CD14-positive monocyte (primary cell): ENCODE measurements at regions not wholly inside any gene's neighbourhood (a gene's known extent, or its start where the extent isn't known, plus 50 kb on each side); places are given as distances from the start of the nearest gene placed in this dataset.

ENCODE experiments used
- DNase-seq, 3 donors: peaks; one replicate each; pipeline ENCODE4 v3.0.0-alpha.2; 2011 to 2022
- H2AFZ ChIP-seq: 2 replicates; pipeline ENCODE4 v1.6.0; 2012; ENCODE audit warnings: mild to moderate bottlenecking, low read depth, low read length, inconsistent platforms; ENCODE audit not compliant: insufficient read depth, poor library complexity, severe bottlenecking
- H3K27ac ChIP-seq, 2 donors: 1 replicate in 1 of 2; 2 replicates in 1 of 2; pipeline ENCODE4 v1.5.1; 2012 to 2013; ENCODE audit warnings: low read length in 2 of 2, control low read depth in 1 of 2, inconsistent platforms in 1 of 2, low read depth in 1 of 2, mild to moderate bottlenecking in 1 of 2
- H3K27me3 ChIP-seq, 2 donors: one replicate each; pipeline versions ENCODE4 v1.6.0 to v1.6.1; 2011 to 2013; ENCODE audit warnings: low read length in 2 of 2; ENCODE audit not compliant: control insufficient read depth in 2 of 2, insufficient read depth in 2 of 2
- H3K36me3 ChIP-seq, 2 donors: replicated peaks in 1 of 2; 1 replicate in 1 of 2; 2 replicates in 1 of 2; pipeline versions ENCODE4 v1.5.1 to v1.6.1; 2012 to 2013; ENCODE audit warnings: low read length in 2 of 2, control low read depth in 1 of 2, inconsistent platforms in 1 of 2, mild to moderate bottlenecking in 1 of 2; ENCODE audit not compliant: insufficient read depth in 2 of 2, control insufficient read depth in 1 of 2
- H3K4me1 ChIP-seq, 2 donors: 1 replicate in 1 of 2; 2 replicates in 1 of 2; pipeline versions ENCODE4 v1.5.1 to v1.6.1; 2012 to 2013; ENCODE audit warnings: low read length in 2 of 2, control low read depth in 1 of 2, inconsistent platforms in 1 of 2, mild to moderate bottlenecking in 1 of 2, moderate library complexity in 1 of 2; ENCODE audit not compliant: insufficient read depth in 2 of 2, control insufficient read depth in 1 of 2
- H3K4me2 ChIP-seq: replicated peaks from 2 replicates; pipeline ENCODE3; 2012; ENCODE audit warnings: low read length, moderate library complexity, mild to moderate bottlenecking; ENCODE audit not compliant: poor library complexity, severe bottlenecking; ENCODE audit errors: extremely low read depth
- H3K4me3 ChIP-seq, 3 experiments: fragments of 200-600 bp in 1 of 3; sonication (generic) in 1 of 3; replicated peaks in 1 of 3; 1 replicate in 2 of 3; 2 replicates in 1 of 3; pipeline ENCODE4 v1.5.1; 2011 to 2013; ENCODE audit warnings: low read length in 3 of 3, mild to moderate bottlenecking in 3 of 3, control low read depth in 2 of 3, low read depth in 2 of 3, inconsistent platforms in 1 of 3, moderate library complexity in 1 of 3
- H3K79me2 ChIP-seq: 2 replicates; pipeline ENCODE4 v1.6.0; 2012; ENCODE audit warnings: mild to moderate bottlenecking, control low read depth, inconsistent platforms, low read length, moderate library complexity; ENCODE audit not compliant: insufficient read depth
- H3K9ac ChIP-seq: 2 replicates; pipeline ENCODE4 v1.6.0; 2017; ENCODE audit warnings: low read length, mild to moderate bottlenecking; ENCODE audit not compliant: insufficient read depth, poor library complexity, severe bottlenecking
- H3K9me3 ChIP-seq, 2 donors: replicated peaks in 1 of 2; 1 replicate in 1 of 2; 2 replicates in 1 of 2; pipeline versions ENCODE4 v1.5.1 to v1.6.1; 2012 to 2013; ENCODE audit warnings: low read length in 2 of 2, control low read depth in 1 of 2; ENCODE audit not compliant: control insufficient read depth in 1 of 2, insufficient read depth in 1 of 2
- H4K20me1 ChIP-seq: 2 replicates; pipeline ENCODE4 v1.6.0; 2012; ENCODE audit warnings: mild to moderate bottlenecking, low read length, control low read depth, moderate library complexity; ENCODE audit not compliant: insufficient read depth
- H3K27ac Mint-ChIP-seq, 7 donors: one replicate each; pipeline ENCODE4 v1.8.0; 2020; ENCODE audit warnings: mild to moderate bottlenecking in 7 of 7, mixed read lengths in 7 of 7, moderate library complexity in 6 of 7, inconsistent platforms in 2 of 7
- H3K27me3 Mint-ChIP-seq, 3 donors: one replicate each; pipeline ENCODE4 v1.8.0; 2021 to 2022; ENCODE audit warnings: low read depth in 3 of 3, mild to moderate bottlenecking in 3 of 3, mixed read lengths in 3 of 3, moderate library complexity in 3 of 3, inconsistent platforms in 1 of 3
- H3K36me3 Mint-ChIP-seq, 2 donors: one replicate each; pipeline ENCODE4 v1.8.0; 2020; ENCODE audit warnings: mixed read lengths in 2 of 2, inconsistent platforms in 1 of 2, mild to moderate bottlenecking in 1 of 2
- H3K4me1 Mint-ChIP-seq: one replicate; pipeline ENCODE4 v1.8.0; 2020; ENCODE audit warnings: mild to moderate bottlenecking, mixed read lengths
- H3K4me3 Mint-ChIP-seq, 2 donors: one replicate each; pipeline ENCODE4 v1.8.0; 2020; ENCODE audit warnings: mild to moderate bottlenecking in 2 of 2, mixed read lengths in 2 of 2, moderate library complexity in 1 of 2
- H3K9me3 Mint-ChIP-seq, 7 donors: one replicate each; pipeline ENCODE4 v1.8.0; 2020 to 2022; ENCODE audit warnings: mixed read lengths in 7 of 7, mild to moderate bottlenecking in 6 of 7, moderate library complexity in 6 of 7, inconsistent platforms in 2 of 7
- WGBS: methylation state at CpG from one replicate; pipeline ENCODE4 v1.1.5; 2013; ENCODE audit warnings: missing lambda C conversion rate; ENCODE audit not compliant: insufficient coverage; 5-methylcytosine and 5-hydroxymethylcytosine counted together
- intact Hi-C, 2 donors: fragments of 100-400 bp; cut with micrococcal nuclease; formaldehyde crosslinking; loops; one replicate each; pipeline versions ENCODE4 v1.15.0 to v1.15.1; 2023
- TF ChIP-seq, protein P1 (sequence below): fragments of 200-600 bp; IDR thresholded peaks from one replicate; pipeline ENCODE4 v1.8.0; 2022; ENCODE audit warnings: antibody characterized with exemption, mild to moderate bottlenecking

DNA sequence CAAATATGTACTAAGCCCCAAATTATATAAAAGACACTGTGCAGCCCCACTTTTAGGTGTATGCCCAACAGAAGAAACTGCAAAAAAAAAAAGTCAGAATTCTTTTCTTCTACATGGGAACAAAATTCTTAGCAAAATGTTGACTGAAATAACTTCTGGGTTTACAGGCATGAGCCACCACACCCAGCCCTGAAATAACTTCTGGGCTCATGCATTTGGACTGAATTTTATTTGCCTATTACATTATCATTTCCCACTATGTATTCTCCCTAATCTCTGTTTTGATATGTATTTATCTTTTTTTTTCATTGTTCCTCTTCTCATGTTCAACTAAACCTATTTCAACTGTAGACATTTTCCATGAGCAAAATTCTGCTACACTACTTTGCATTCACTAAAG, 169.2 kb downstream of the GRIN2B start:
- Mint-ChIP-seq H3K27me3 (peaks cover 2 to 7% (median 5%) of the 10 kb centered on the region in 3 donors), H3K4me3 (no peak overlapping the region), H3K27ac (no peak overlapping the region), H3K9me3 (peaks cover 0 to 3% (median 0%) of the 10 kb centered on the region in 7 donors), H3K36me3 (no peaks in the 10 kb centered on the region), H3K4me1 (no peaks in the 10 kb centered on the region)
- no peak overlapping the region for H3K27ac ChIP-seq
- no peaks in the 10 kb centered on the region for H3K4me1 ChIP-seq
- H2AFZ ChIP-seq: no peak overlapping the region
- H3K79me2 ChIP-seq: no peaks in the 10 kb centered on the region
- H3K4me2 ChIP-seq: no peak overlapping the region
- no peaks in the 10 kb centered on the region for H3K27me3 ChIP-seq
- no peaks in the 10 kb centered on the region for H3K36me3 ChIP-seq
- no peak for DNase-seq
- TF ChIP-seq, protein P1, sequence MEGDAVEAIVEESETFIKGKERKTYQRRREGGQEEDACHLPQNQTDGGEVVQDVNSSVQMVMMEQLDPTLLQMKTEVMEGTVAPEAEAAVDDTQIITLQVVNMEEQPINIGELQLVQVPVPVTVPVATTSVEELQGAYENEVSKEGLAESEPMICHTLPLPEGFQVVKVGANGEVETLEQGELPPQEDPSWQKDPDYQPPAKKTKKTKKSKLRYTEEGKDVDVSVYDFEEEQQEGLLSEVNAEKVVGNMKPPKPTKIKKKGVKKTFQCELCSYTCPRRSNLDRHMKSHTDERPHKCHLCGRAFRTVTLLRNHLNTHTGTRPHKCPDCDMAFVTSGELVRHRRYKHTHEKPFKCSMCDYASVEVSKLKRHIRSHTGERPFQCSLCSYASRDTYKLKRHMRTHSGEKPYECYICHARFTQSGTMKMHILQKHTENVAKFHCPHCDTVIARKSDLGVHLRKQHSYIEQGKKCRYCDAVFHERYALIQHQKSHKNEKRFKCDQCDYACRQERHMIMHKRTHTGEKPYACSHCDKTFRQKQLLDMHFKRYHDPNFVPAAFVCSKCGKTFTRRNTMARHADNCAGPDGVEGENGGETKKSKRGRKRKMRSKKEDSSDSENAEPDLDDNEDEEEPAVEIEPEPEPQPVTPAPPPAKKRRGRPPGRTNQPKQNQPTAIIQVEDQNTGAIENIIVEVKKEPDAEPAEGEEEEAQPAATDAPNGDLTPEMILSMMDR: no peak
- no peaks in the 10 kb centered on the region for H4K20me1 ChIP-seq
- intact Hi-C loops: no loop called here
- H3K4me3 ChIP-seq: no peak overlapping the region
- H3K9me3 ChIP-seq: no peaks in the 10 kb centered on the region
- no peak overlapping the region for H3K9ac ChIP-seq

DNA sequence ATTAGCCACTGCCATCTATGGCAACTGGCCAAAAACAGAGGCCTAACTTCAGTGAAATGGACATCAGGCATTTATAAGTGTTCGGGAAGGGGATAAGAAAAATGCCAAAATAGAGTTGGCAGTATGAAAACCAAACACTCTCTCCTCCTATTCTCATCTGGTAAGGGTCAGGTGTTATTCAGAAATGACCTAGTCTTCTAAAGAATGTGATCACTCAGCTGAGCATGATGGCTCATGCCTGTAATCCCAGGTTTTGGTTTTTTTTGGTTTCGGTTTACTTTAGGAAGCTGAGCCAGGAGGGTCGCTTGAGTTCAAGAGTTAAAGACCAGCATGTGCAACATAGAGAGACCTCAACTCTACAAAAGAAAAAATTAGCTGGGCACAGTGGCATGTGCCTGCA, 170.3 kb downstream of the GRIN2B start:
- Mint-ChIP-seq H3K36me3 (no peaks in the 10 kb centered on the region), H3K27ac (no peak overlapping the region), H3K9me3 (peaks cover 0 to 3% (median 0%) of the 10 kb centered on the region in 7 donors), H3K27me3 (peaks cover 0 to 7% (median 5%) of the 10 kb centered on the region in 3 donors), H3K4me3 (no peak overlapping the region), H3K4me1 (no peaks in the 10 kb centered on the region)
- H3K4me2 ChIP-seq: no peak overlapping the region
- H3K4me1 ChIP-seq: no peaks in the 10 kb centered on the region
- no peaks in the 10 kb centered on the region for H3K9me3 ChIP-seq
- intact Hi-C loops: no loop called here
- TF ChIP-seq, protein P1: no peak
- no peak overlapping the region for H3K4me3 ChIP-seq
- no peaks in the 10 kb centered on the region for H4K20me1 ChIP-seq
- WGBS: 72% methylated on average over 2 of the region's 3 CpGs
- H2AFZ ChIP-seq: no peak overlapping the region
- H3K27ac ChIP-seq: no peak overlapping the region
- no peaks in the 10 kb centered on the region for H3K79me2 ChIP-seq
- no peak overlapping the region for H3K9ac ChIP-seq
- no peak for DNase-seq
- H3K27me3 ChIP-seq: no peaks in the 10 kb centered on the region
- no peaks in the 10 kb centered on the region for H3K36me3 ChIP-seq
